ENCODE measurements at regions not wholly inside any gene's neighbourhood (a gene's known extent, or its start where the extent isn't known, plus 50 kb on each side); places are given as distances from the start of the nearest gene placed in this dataset.

GRCh38 chr2:38465789-38466127 lies 88.7 kb upstream of the ATL2 start (continued):
- TF ChIP-seq, protein P1, sequence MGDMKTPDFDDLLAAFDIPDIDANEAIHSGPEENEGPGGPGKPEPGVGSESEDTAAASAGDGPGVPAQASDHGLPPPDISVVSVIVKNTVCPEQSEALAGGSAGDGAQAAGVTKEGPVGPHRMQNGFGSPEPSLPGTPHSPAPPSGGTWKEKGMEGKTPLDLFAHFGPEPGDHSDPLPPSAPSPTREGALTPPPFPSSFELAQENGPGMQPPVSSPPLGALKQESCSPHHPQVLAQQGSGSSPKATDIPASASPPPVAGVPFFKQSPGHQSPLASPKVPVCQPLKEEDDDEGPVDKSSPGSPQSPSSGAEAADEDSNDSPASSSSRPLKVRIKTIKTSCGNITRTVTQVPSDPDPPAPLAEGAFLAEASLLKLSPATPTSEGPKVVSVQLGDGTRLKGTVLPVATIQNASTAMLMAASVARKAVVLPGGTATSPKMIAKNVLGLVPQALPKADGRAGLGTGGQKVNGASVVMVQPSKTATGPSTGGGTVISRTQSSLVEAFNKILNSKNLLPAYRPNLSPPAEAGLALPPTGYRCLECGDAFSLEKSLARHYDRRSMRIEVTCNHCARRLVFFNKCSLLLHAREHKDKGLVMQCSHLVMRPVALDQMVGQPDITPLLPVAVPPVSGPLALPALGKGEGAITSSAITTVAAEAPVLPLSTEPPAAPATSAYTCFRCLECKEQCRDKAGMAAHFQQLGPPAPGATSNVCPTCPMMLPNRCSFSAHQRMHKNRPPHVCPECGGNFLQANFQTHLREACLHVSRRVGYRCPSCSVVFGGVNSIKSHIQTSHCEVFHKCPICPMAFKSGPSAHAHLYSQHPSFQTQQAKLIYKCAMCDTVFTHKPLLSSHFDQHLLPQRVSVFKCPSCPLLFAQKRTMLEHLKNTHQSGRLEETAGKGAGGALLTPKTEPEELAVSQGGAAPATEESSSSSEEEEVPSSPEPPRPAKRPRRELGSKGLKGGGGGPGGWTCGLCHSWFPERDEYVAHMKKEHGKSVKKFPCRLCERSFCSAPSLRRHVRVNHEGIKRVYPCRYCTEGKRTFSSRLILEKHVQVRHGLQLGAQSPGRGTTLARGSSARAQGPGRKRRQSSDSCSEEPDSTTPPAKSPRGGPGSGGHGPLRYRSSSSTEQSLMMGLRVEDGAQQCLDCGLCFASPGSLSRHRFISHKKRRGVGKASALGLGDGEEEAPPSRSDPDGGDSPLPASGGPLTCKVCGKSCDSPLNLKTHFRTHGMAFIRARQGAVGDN (CRISPR knock-in tag; IDR thresholded peaks at IDR 0.05): no peak; the same call in 1 of the 2 replicates
- TF ChIP-seq, protein P2, sequence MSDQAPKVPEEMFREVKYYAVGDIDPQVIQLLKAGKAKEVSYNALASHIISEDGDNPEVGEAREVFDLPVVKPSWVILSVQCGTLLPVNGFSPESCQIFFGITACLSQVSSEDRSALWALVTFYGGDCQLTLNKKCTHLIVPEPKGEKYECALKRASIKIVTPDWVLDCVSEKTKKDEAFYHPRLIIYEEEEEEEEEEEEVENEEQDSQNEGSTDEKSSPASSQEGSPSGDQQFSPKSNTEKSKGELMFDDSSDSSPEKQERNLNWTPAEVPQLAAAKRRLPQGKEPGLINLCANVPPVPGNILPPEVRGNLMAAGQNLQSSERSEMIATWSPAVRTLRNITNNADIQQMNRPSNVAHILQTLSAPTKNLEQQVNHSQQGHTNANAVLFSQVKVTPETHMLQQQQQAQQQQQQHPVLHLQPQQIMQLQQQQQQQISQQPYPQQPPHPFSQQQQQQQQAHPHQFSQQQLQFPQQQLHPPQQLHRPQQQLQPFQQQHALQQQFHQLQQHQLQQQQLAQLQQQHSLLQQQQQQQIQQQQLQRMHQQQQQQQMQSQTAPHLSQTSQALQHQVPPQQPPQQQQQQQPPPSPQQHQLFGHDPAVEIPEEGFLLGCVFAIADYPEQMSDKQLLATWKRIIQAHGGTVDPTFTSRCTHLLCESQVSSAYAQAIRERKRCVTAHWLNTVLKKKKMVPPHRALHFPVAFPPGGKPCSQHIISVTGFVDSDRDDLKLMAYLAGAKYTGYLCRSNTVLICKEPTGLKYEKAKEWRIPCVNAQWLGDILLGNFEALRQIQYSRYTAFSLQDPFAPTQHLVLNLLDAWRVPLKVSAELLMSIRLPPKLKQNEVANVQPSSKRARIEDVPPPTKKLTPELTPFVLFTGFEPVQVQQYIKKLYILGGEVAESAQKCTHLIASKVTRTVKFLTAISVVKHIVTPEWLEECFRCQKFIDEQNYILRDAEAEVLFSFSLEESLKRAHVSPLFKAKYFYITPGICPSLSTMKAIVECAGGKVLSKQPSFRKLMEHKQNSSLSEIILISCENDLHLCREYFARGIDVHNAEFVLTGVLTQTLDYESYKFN (CRISPR knock-in tag; conservative IDR thresholded peaks at IDR 0.05): no peak
- TF ChIP-seq CBFB (CRISPR knock-in tag; IDR thresholded peaks at IDR 0.05): no peak
- TF ChIP-seq FIP1L1 (IDR thresholded peaks at IDR 0.05; ENCODE audit: borderline replicate concordance, insufficient read depth, low read depth, low read length): no peak
- TF ChIP-seq TGIF2 (CRISPR knock-in tag; IDR thresholded peaks at IDR 0.05): 0 out of 2 replicates have a peak, but pooled peaks have one; percentile 45
- TF ChIP-seq ZFY (CRISPR knock-in tag; IDR thresholded peaks at IDR 0.05): no peak; the same call in 1 of the 2 replicates
- no peak for TF ChIP-seq SKI (IDR thresholded peaks at IDR 0.05; ENCODE audit: partially characterized antibody)
- no peak for TF ChIP-seq ZBTB10 (CRISPR knock-in tag; IDR thresholded peaks at IDR 0.05; ENCODE audit: borderline replicate concordance)
- TF ChIP-seq NR2F2 (IDR thresholded peaks at IDR 0.05; ENCODE audit: borderline replicate concordance, low read depth): no peak
- no peak for TF ChIP-seq REST (IDR thresholded peaks at IDR 0.05; ENCODE audit: borderline replicate concordance in 1 of 2, low read depth in 1 of 2, low read length in 2 of 2)
- TF ChIP-seq KLF12 (CRISPR knock-in tag; IDR thresholded peaks at IDR 0.05; ENCODE audit: borderline replicate concordance): no peak
- no peak for TF ChIP-seq ZSCAN12 (CRISPR knock-in tag; IDR thresholded peaks at IDR 0.05)
- no peak for TF ChIP-seq SIN3B (IDR thresholded peaks at IDR 0.05; ENCODE audit: low read length)
- TF ChIP-seq ZNF781 (CRISPR knock-in tag; IDR thresholded peaks at IDR 0.05; ENCODE audit: borderline replicate concordance, not compliant biosample characterization): no peak
